IMR-90 (cell line): ENCODE measurements at regions not wholly inside any gene's neighbourhood (a gene's known extent, or its start where the extent isn't known, plus 50 kb on each side); places are given as distances from the start of the nearest gene placed in this dataset.

Source experiments
- ATAC-seq: fragments of 200-7000 bp; cut with Tn5 transposase; 2 replicates; pipeline ENCODE4 v1.9.1; 2020; ENCODE audit warnings: low read depth, mild to moderate bottlenecking, moderate library complexity
- BruUV-seq: library from RNA; stranded (reverse); fragments of 400-500 nt; replicated peaks from 2 replicates; lab custom pipeline; 2021; lab: Mats Ljungman, UMichigan
- CTCF ChIA-PET: fragments of 300-600 bp; formaldehyde crosslinking; extraction: SDS; loops from one replicate; lab custom pipeline; 2021; ENCODE audit warnings: antibody characterized with exemption; lab: Yijun Ruan, JAX
- POLR2A ChIA-PET: fragments of 300-600 bp; sonication (Branson Sonifier 250); formaldehyde crosslinking; loops from one replicate; lab custom pipeline; 2022; ENCODE audit warnings: antibody characterized with exemption; ENCODE audit not compliant: unreplicated experiment; lab: Charles Lee
- DNase-seq: peaks from one replicate; pipeline ENCODE4 v3.0.0; 2013
- H2AFZ ChIP-seq: replicated peaks from 2 replicates; pipeline ENCODE3; 2013; ENCODE audit warnings: low read length, mild to moderate bottlenecking; ENCODE audit not compliant: poor library complexity
- H2AK5ac ChIP-seq: 2 replicates; pipeline ENCODE4 v1.6.1; 2013; ENCODE audit warnings: low read depth, low read length, inconsistent platforms
- H2AK9ac ChIP-seq: replicated peaks from 2 replicates; pipeline ENCODE3; 2013; ENCODE audit warnings: mild to moderate bottlenecking, low read depth, low read length, moderate library complexity; ENCODE audit not compliant: poor library complexity
- H2BK120ac ChIP-seq: 2 replicates; pipeline ENCODE4 v1.6.1; 2013; ENCODE audit warnings: low read depth, low read length, inconsistent platforms
- H2BK15ac ChIP-seq: 3 replicates; pipeline ENCODE4 v1.6.1; 2013; ENCODE audit warnings: low read depth, low read length, inconsistent platforms
- H2BK20ac ChIP-seq: 2 replicates; pipeline ENCODE4 v1.6.1; 2013; ENCODE audit warnings: low read depth, mild to moderate bottlenecking, inconsistent platforms, low read length, moderate library complexity
- H2BK5ac ChIP-seq: 2 replicates; pipeline ENCODE4 v1.6.1; 2013; ENCODE audit warnings: mild to moderate bottlenecking, low read depth, low read length, inconsistent platforms; ENCODE audit not compliant: poor library complexity, severe bottlenecking
- H3K14ac ChIP-seq: replicated peaks from 2 replicates; pipeline ENCODE4 v1.6.1; 2013; ENCODE audit warnings: low read depth, low read length, inconsistent platforms
- H3K18ac ChIP-seq: 2 replicates; pipeline ENCODE4 v1.6.1; 2013; ENCODE audit warnings: low read depth, low read length, control low read depth
- H3K23ac ChIP-seq: 2 replicates; pipeline ENCODE4 v1.6.1; 2013; ENCODE audit warnings: low read depth, low read length, inconsistent platforms
- H3K27ac ChIP-seq: 2 replicates; pipeline ENCODE4 v1.5.1; 2013; ENCODE audit warnings: mild to moderate bottlenecking, control low read depth, low read length; ENCODE audit not compliant: insufficient read depth
- H3K27me3 ChIP-seq: 2 replicates; pipeline ENCODE4 v1.6.1; 2013; ENCODE audit warnings: low read length; ENCODE audit not compliant: control insufficient read depth, insufficient read depth
- H3K36me3 ChIP-seq: 2 replicates; pipeline ENCODE4 v1.6.1; 2013; ENCODE audit warnings: low read length, mixed read lengths; ENCODE audit not compliant: control insufficient read depth, insufficient read depth
- H3K4ac ChIP-seq: 2 replicates; pipeline ENCODE4 v1.6.1; 2013; ENCODE audit warnings: low read depth, low read length, inconsistent platforms
- H3K4me1 ChIP-seq: 2 replicates; pipeline ENCODE4 v1.6.1; 2013; ENCODE audit warnings: low read length, mixed read lengths; ENCODE audit not compliant: control insufficient read depth, insufficient read depth
- H3K4me2 ChIP-seq: 2 replicates; pipeline ENCODE4 v1.6.1; 2013; ENCODE audit warnings: low read depth, mild to moderate bottlenecking, control low read depth, low read length, moderate library complexity
- H3K4me3 ChIP-seq: 2 replicates; pipeline ENCODE4 v1.5.1; 2013; ENCODE audit warnings: low read depth, mild to moderate bottlenecking, control low read depth, low read length, moderate library complexity; ENCODE audit not compliant: insufficient read depth
- H3K56ac ChIP-seq: 2 replicates; pipeline ENCODE4 v1.6.1; 2013; ENCODE audit warnings: low read length, inconsistent platforms; ENCODE audit not compliant: insufficient read depth; ENCODE audit errors: extremely low read depth
- H3K79me1 ChIP-seq, 2 experiments: 2 replicates each; pipeline ENCODE4 v1.6.1; 2013; ENCODE audit warnings: low read length in 2 of 2, inconsistent platforms in 1 of 2, low read depth in 1 of 2
- H3K9ac ChIP-seq: 2 replicates; pipeline ENCODE4 v1.6.1; 2013; ENCODE audit warnings: low read depth, low read length, control low read depth
- H3K9me1 ChIP-seq: 2 replicates; pipeline ENCODE4 v1.6.1; 2013; ENCODE audit warnings: low read length, inconsistent platforms; ENCODE audit not compliant: insufficient read depth
- H3K9me3 ChIP-seq: 2 replicates; pipeline ENCODE4 v1.6.1; 2013; ENCODE audit warnings: low read length; ENCODE audit not compliant: control insufficient read depth, insufficient read depth
- H4K20me1 ChIP-seq: 2 replicates; pipeline ENCODE4 v1.6.1; 2013; ENCODE audit warnings: low read length, inconsistent platforms; ENCODE audit not compliant: insufficient read depth
- H4K5ac ChIP-seq: 2 replicates; pipeline ENCODE4 v1.6.1; 2013; ENCODE audit warnings: mild to moderate bottlenecking, low read depth, low read length, control low read depth
- H4K8ac ChIP-seq, 2 experiments: 2 replicates each; pipeline ENCODE4 v1.6.1; 2013; ENCODE audit warnings: low read depth in 2 of 2, low read length in 2 of 2, control low read depth in 1 of 2, inconsistent platforms in 1 of 2
- H4K91ac ChIP-seq: 2 replicates; pipeline ENCODE4 v1.6.1; 2013; ENCODE audit warnings: low read depth, low read length, inconsistent platforms; ENCODE audit not compliant: insufficient read depth
- FOS ChIP-seq: fragments of 150-350 bp; IDR thresholded peaks from 2 replicates; pipeline ENCODE4 v1.6.1; 2016; ENCODE audit warnings: low read depth, low read length
- WGBS, 2 experiments: methylation state at CpG; one replicate each; pipeline versions ENCODE4 v1.1.5 to v1.1.7; 2013; ENCODE audit warnings: missing lambda C conversion rate in 2 of 2; ENCODE audit not compliant: insufficient read length in 1 of 2; ENCODE audit errors: extremely low coverage in 2 of 2; 5-methylcytosine and 5-hydroxymethylcytosine counted together
- dilution Hi-C: fragments of 300-500 bp; cut with HindIII; formaldehyde crosslinking; loops from one replicate; pipeline ENCODE4 v1.14.3; 2018; ENCODE audit warnings: low sequenced_read_pairs; ENCODE audit not compliant: unreplicated experiment
- in situ Hi-C: fragments of 300-500 bp; cut with MboI; formaldehyde crosslinking; loops from 3 replicates; pipeline ENCODE4 v1.14.3; 2019; ENCODE audit warnings: low sequenced_read_pairs, inconsistent platforms, mixed read lengths
- intact Hi-C: fragments of 100-400 bp; cut with micrococcal nuclease; formaldehyde crosslinking; loops from 2 replicates; pipeline ENCODE4 v1.10.0; 2022

DNA sequence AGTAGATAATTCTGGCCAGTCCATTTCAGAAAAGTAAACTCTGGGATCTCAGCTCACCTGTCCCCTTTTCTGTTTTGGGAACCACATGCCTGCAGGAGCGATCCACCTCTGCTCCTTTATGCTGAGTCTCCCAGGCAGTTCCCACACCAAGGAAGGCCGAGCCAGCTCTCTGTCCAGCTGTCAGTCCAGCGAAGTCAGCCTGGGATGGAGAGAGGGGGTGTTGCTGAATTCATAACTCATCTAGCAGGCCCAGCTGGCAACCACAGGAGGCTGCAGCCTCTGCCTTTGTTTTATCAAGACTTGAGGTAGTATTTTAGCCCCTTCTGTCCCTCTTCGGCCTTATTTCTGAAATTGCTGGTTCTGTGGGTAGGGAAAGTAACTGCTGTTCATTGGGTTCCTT lies 209.9 kb downstream of the ARL4C start:
- no peak overlapping the region for H4K91ac ChIP-seq
- H3K4ac ChIP-seq: no peak overlapping the region
- WGBS, 2 experiments: no CpG with 5 or more reads among the region's 4 CpGs
- H2BK120ac ChIP-seq: no peak overlapping the region
- H3K23ac ChIP-seq: no peak overlapping the region
- no peak for TF ChIP-seq FOS
- no peak overlapping the region for H2AK5ac ChIP-seq
- DNase-seq (peak; percentile 29), ATAC-seq (no peak)
- H3K9me3 ChIP-seq: no peaks in the 10 kb centered on the region
- H4K5ac ChIP-seq: no peak overlapping the region
- dilution Hi-C loops (no loop called here), intact Hi-C loops (loop anchor here (2.0 to 5.0 kb wide), 2 partner anchors 150 to 310 kb away; no protein-coding TSS in a partner anchor), in situ Hi-C loops (loop anchor here (10.0 kb wide), 1 partner anchor 208 kb away; the partner anchor contains the start of gene ARL4C)
- no peaks in the 10 kb centered on the region for H3K36me3 ChIP-seq
- peak overlapping the region; percentile 15 for H2AK9ac ChIP-seq
- ChIA-PET CTCF (no interaction called here), POLR2A (no interaction called here)
- no peaks in the 10 kb centered on the region for H4K20me1 ChIP-seq
- no peaks in the 10 kb centered on the region for H3K27me3 ChIP-seq
- BruUV-seq: no TSS peak
- no peaks in the 10 kb centered on the region for H3K79me1 ChIP-seq
- no peak overlapping the region for H3K4me3 ChIP-seq
- H3K9ac ChIP-seq: no peak overlapping the region
- H3K27ac ChIP-seq: no peak overlapping the region
- no peak overlapping the region for H3K4me2 ChIP-seq
- H3K14ac ChIP-seq: no peak overlapping the region; the same call in 1 of the 2 replicates
- no peak overlapping the region for H3K56ac ChIP-seq
- H3K9me1 ChIP-seq: peaks cover 13% of the 10 kb centered on the region
- peaks cover 15% of the 10 kb centered on the region for H3K4me1 ChIP-seq
- H2BK15ac ChIP-seq: no peak overlapping the region
- H2BK20ac ChIP-seq: peak overlapping the region; percentile 39; the same call in 1 of the 2 replicates
- H4K8ac ChIP-seq: no peak overlapping the region; a peak in 1 of 4 replicates
- H2BK5ac ChIP-seq: no peak overlapping the region
- peak overlapping the region; percentile 18 for H2AFZ ChIP-seq
- no peak overlapping the region for H3K18ac ChIP-seq
